ENCODE measurements at regions not wholly inside any gene's neighbourhood (a gene's known extent, or its start where the extent isn't known, plus 50 kb on each side); places are given as distances from the start of the nearest gene placed in this dataset.

GRCh38 chr9:108056084-108056804, 566.7 kb upstream of the KLF4 start:
- TF ChIP-seq EP300 (IDR thresholded peaks at IDR 0.05) = no peak
- TF ChIP-seq POLR2AphosphoS5 (IDR thresholded peaks at IDR 0.05) = no peak
- TF ChIP-seq CTCF (IDR thresholded peaks at IDR 0.05) = no peak
- no peak for TF ChIP-seq POLR2A (IDR thresholded peaks at IDR 0.05)
